ENCODE measurements at regions not wholly inside any gene's neighbourhood (a gene's known extent, or its start where the extent isn't known, plus 50 kb on each side); places are given as distances from the start of the nearest gene placed in this dataset.

DNA sequence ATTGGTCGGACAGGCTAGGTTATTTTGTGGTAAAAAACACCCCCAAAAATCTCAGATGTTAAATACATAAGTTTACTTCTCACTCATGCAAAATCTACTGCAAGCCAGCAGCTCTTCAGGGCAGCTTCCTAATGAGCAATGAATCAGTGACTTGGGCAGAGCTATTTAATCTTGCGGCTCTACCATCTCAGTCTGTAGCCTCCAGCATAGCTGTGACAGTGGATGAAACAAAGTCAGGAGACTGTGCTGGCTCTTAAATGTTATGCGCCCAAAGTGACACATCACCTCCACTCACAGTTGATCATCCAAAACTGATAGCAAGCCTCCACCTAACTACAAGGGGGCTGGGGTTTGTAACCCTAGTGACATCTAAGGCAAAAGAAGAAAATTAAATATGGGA is 571.9 kb downstream of the METTL4 start:
- Histone ChIP-seq H3K27me3 (ENCODE audit: control insufficient read depth, insufficient read depth, low read length, poor library complexity, severe bottlenecking) (no peaks in the 10 kb centered on the region), H3K27ac (ENCODE audit: low read depth, low read length) (no peak overlapping the region), H3K9ac (ENCODE audit: extremely low read depth, low read length, poor library complexity, severe bottlenecking) (peak overlapping the region; percentile 4), H3K4me1 (ENCODE audit: control insufficient read depth, insufficient read depth, low read length) (peaks cover 8% of the 10 kb centered on the region), H3K36me3 (ENCODE audit: control insufficient read depth, insufficient read depth, low read length) (no peaks in the 10 kb centered on the region), H3K9me3 (ENCODE audit: control insufficient read depth, low read length) (no peaks in the 10 kb centered on the region), H3K4me3 (ENCODE audit: low read length) (peak overlapping the region; percentile 31)
- Mint-ChIP-seq H3K27me3 (ENCODE audit: insufficient read depth) (no peaks in the 10 kb centered on the region), H3K27ac (no peak overlapping the region), H3K4me1 (peaks cover 50% of the 10 kb centered on the region), H3K9me3 (no peaks in the 10 kb centered on the region), H3K4me3 (no peak overlapping the region), H3K36me3 (ENCODE audit: low read depth) (no peaks in the 10 kb centered on the region)
- DNase-seq, result no peak
- TF ChIP-seq, protein P1, sequence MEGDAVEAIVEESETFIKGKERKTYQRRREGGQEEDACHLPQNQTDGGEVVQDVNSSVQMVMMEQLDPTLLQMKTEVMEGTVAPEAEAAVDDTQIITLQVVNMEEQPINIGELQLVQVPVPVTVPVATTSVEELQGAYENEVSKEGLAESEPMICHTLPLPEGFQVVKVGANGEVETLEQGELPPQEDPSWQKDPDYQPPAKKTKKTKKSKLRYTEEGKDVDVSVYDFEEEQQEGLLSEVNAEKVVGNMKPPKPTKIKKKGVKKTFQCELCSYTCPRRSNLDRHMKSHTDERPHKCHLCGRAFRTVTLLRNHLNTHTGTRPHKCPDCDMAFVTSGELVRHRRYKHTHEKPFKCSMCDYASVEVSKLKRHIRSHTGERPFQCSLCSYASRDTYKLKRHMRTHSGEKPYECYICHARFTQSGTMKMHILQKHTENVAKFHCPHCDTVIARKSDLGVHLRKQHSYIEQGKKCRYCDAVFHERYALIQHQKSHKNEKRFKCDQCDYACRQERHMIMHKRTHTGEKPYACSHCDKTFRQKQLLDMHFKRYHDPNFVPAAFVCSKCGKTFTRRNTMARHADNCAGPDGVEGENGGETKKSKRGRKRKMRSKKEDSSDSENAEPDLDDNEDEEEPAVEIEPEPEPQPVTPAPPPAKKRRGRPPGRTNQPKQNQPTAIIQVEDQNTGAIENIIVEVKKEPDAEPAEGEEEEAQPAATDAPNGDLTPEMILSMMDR (conservative IDR thresholded peaks at IDR 0.05), result no peak
- whole genome bisulfite sequencing, 2 experiments (ENCODE audit: insufficient coverage in 1 of 2, insufficient read length in 1 of 2), result 93 to 100% methylated on average over 2 to 3 of the region's 3 CpGs

DNA sequence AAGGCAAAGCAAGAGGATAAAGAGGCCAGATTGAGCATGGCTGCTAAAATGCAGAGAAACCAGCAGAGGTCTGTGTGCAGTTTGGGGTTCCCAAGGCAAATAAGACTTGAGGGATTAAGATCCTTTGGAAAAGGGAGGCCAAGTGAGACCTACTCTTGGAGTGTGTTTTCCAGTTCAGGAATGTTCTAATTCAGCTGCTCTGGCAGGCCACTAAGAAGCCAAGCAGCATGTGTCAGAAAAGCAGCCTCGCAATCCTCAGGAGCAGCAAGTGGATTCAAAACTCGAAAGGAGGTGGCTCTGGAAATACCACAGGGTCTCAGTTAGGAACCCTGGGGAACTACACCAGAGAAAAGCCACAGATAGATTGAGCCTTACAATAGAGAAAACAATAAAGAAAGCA is 569.2 kb downstream of the METTL4 start:
- DNase-seq, result peak; percentile 63

DNA sequence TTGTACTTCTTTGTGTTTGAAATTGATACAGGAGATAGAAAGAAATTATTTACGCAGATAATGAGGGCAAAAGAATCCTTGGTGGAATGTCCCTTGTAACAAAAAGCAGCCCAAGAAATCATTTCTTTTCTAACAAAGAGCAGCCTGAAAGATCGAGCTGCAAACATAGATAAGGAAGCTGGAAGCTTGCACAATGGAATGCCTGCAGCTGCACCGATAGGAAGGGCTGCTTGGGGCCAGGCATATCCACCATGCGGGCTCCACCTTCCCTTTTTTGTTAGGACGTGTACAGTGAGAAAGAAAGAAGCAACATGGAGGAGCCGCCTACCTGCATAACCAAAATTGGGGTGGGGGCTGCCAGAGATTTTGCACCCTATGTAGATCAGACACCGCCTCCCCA is 568.7 kb downstream of the METTL4 start:
- Mint-ChIP-seq H3K4me3 (no peak overlapping the region), H3K27ac (peak overlapping the region; percentile 93), H3K4me1 (peaks cover 39% of the 10 kb centered on the region), H3K36me3 (ENCODE audit: low read depth) (no peaks in the 10 kb centered on the region), H3K9me3 (no peaks in the 10 kb centered on the region), H3K27me3 (ENCODE audit: insufficient read depth) (no peaks in the 10 kb centered on the region)
- Histone ChIP-seq H3K27ac (ENCODE audit: low read depth, low read length) (peak overlapping the region; percentile 61), H3K36me3 (ENCODE audit: control insufficient read depth, insufficient read depth, low read length) (no peaks in the 10 kb centered on the region), H3K4me3 (ENCODE audit: low read length) (no peak overlapping the region), H3K9ac (ENCODE audit: extremely low read depth, low read length, poor library complexity, severe bottlenecking) (peak overlapping the region; percentile 62), H3K4me1 (ENCODE audit: control insufficient read depth, insufficient read depth, low read length) (peaks cover 8% of the 10 kb centered on the region), H3K9me3 (ENCODE audit: control insufficient read depth, low read length) (no peaks in the 10 kb centered on the region), H3K27me3 (ENCODE audit: control insufficient read depth, insufficient read depth, low read length, poor library complexity, severe bottlenecking) (no peaks in the 10 kb centered on the region)
- TF ChIP-seq, protein P1 (conservative IDR thresholded peaks at IDR 0.05), result no peak
- DNase-seq, result peak; percentile 63
- WGBS, 2 experiments (ENCODE audit: insufficient coverage in 1 of 2, insufficient read length in 1 of 2), result 64 to 75% methylated on average over 4 to 7 of the region's 7 CpGs

More for the DNA sequence above, 569.2 kb downstream of the METTL4 start:
- WGBS, 2 experiments (ENCODE audit: insufficient coverage in 1 of 2, insufficient read length in 1 of 2), result 57 to 61% methylated on average over 2 of the region's 2 CpGs
- H3K4me1 ChIP-seq (ENCODE audit: control insufficient read depth, insufficient read depth, low read length), result peaks cover 8% of the 10 kb centered on the region
- no peaks in the 10 kb centered on the region for H3K36me3 ChIP-seq (ENCODE audit: control insufficient read depth, insufficient read depth, low read length)
- Mint-ChIP-seq H3K9me3 (no peaks in the 10 kb centered on the region), H3K36me3 (ENCODE audit: low read depth) (no peaks in the 10 kb centered on the region), H3K27me3 (ENCODE audit: insufficient read depth) (no peaks in the 10 kb centered on the region), H3K27ac (peak overlapping the region; percentile 93), H3K4me1 (peaks cover 40% of the 10 kb centered on the region), H3K4me3 (no peak overlapping the region)
- TF ChIP-seq, protein P1 (conservative IDR thresholded peaks at IDR 0.05), result no peak
- peak overlapping the region; percentile 62 for H3K9ac ChIP-seq (ENCODE audit: extremely low read depth, low read length, poor library complexity, severe bottlenecking)
- H3K27me3 ChIP-seq (ENCODE audit: control insufficient read depth, insufficient read depth, low read length, poor library complexity, severe bottlenecking), result no peaks in the 10 kb centered on the region
- no peaks in the 10 kb centered on the region for H3K9me3 ChIP-seq (ENCODE audit: control insufficient read depth, low read length)
- H3K27ac ChIP-seq (ENCODE audit: low read depth, low read length), result peak overlapping the region; percentile 61
- peak overlapping the region; percentile 13 for H3K4me3 ChIP-seq (ENCODE audit: low read length)
